Umbilical cord (tissue), 1 donor: ENCODE measurements at regions not wholly inside any gene's neighbourhood (a gene's known extent, or its start where the extent isn't known, plus 50 kb on each side); places are given as distances from the start of the nearest gene placed in this dataset.
"Not testable (repeated sequence)": the region's sequence is repeated elsewhere in the genome, so short reads cannot be mapped to it uniquely, and the experiment has no call there.

ENCODE experiments used
- DNase-seq: peaks from one replicate; pipeline ENCODE4 v3.0.0-alpha.2; 2015; ENCODE audit warnings: low spot score

DNA sequence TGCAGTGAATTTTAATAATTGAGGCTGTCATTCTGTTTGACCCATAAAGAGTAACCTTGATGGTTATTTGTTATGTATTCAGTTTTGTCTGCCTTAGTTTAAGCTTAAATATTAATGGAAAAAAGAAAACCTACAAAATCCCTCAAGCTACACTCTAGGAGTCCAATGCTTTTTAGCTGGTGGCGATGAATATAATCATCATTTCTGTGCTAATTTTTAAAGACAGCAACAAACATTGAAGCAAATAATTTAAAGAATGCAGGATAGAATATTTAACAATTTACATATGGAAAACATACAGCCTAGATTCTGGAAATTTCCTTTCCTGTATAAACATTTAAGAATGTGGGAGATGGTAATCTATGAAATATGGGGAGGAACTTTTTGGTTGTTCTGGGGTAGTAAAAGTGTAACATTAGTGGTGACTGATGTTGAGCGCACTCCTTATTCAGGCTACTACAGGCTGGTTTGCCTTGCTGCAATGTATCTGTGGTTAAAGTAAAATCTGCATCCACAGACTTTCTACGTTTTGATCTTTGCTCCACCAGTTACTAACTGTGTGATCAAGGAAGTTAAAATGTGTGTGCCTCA, 287.9 kb upstream of the DEFB112 start:
- no peak for DNase-seq

DNA sequence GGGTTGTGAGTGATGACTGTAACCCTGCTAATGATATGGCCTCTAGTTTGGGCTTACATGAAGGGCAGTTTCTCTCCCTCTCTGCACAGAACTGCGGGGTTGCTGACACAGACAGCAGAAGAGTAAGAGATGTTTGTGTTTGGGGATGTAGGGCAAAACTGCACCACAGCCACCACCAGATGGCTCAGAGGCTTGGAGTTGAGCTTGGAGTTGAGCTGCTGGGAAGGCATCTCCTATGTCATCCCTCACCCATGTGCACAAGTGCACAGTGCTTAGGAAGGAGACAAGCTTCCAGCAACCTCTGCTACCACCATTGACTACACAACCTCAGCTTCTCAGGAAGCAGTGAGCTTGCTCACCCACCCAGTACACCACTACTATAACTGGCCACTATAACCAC, 303.9 kb upstream of the DEFB112 start:
- no peak for DNase-seq

DNA sequence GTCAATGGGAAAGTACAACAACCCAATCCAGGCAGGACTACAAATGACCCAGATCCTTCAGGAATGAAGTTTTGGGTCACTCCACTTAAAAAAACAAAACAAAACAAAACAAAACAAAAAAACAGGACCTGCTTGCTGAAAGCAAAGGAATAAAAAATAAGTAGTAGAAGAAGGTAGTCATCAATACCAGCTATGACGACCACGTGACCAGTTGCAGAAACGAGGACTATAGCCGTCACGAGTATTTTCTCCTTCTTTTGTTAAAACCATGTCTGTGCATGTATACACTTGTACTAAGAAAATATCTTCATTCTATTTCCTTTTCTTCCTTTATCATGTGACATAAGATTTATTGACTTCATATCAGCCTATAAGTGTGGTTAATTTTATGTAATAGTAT, 308.4 kb upstream of the DEFB112 start:
- no peak for DNase-seq

DNA sequence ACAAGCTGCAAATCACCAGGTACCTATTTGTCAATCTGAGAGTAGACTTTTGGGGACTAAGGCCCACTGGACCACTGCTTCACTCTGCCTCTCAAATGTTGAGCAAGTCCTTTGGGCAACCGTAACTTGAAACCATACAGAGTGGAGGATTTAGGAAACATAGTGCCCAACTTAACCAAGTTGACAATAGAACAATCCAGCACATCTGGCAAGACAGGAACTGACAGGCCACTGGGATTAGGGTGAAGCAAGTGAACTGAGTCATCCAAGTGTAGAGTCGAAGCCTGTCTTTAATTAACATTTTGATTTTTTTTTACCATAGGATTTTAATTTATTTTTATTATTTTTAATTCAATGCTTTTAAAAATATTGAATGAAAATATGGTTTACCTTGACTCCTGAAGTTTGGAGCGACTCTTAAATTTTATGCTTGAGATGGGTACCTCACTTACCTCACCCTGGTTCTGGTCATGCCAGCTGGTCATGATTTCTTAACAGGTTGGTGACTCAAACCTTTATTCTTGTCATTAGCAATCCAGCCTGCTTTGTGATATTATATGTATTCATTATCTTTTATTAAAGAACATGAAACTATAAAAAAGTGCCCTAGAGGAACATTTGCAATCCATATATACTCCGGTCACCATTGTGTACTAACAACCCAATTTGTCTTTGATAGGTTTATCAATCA, 312.1 kb upstream of the DEFB112 start:
- no peak for DNase-seq

DNA sequence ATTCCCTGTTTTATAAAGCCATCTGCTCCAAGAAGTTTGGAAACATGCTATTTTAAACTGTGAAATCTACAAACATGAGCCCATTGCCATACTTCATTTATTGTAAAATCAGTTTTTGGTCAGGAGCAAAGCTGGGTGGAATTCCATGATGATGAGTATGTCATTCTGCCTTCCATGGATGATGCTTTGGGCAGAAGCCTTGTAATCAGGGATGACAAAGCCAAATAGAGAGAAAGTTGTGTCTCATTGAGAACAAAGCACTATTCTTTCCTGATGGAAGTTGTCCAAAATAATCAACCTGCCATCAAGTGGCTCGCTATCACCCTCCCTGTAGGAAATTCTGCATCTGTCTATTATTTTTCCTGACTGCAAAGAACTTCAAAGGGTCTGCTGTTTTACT, 313.0 kb upstream of the DEFB112 start:
- DNase-seq: no peak

DNA sequence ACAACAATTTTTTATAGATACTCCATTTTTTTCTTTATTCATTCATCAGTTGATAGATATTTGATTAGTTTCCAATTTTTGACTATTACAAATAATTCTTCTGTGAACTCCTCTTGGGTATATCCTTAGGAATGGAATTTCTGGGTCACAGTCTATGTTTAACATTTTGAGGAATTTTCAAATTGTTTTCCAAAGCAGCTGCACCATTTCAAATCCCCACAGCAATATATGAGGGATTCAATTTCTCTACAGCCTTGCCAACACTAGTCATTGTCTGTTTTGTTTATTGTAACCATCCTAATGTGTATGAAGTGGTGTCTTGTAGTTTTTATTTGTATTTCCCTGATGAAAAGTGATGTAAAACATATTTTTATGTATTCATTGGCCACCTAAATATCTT, 320.3 kb upstream of the DEFB112 start:
- no peak for DNase-seq

DNA sequence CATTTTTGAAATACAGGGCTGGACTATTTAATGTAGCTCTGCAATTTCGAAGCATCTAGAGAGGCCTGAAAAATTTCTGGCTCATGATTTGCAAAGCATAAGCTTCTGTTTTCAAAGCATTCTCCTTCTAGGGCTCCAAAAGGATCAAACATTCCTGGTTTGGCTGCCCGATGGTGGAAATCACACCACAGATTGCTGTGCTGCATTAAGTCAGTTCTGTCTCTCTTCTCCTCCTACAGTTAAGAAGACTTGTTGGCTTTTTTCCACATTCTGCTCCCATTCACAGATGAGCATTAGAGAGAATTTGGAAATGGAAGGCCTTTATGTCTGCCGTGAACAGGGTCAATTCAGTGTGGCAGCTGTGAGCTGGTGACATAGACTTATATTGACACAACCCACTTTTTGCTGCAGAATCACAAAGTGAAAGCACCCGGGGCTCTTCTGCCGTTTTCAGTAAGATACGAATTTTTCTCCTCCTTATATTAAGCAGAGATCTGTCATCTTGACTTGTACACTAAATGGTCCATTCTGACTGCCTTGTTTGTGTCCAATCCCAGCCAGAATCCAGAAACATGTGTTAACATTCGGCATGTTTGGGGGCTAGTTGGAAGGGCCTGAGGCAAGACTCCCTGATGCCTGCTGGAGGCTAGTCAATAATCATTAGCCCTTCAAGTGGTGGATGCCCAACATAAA, 330.8 kb upstream of the DEFB112 start:
- no peak for DNase-seq

DNA sequence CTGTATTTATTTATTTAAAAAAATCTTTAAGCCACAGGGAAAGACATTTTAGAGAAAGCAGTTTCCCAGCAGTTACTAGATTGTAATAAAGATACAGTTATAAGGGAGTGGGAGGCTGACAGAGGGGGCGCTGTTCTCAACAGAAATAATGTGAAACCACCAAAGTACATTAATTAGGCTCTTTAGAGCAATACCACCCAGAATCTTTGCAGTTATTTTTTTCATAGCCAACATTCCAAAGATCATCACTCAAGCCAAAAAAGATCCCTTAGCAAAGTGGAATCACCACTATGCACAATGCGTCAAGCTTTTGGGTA, 331.3 kb upstream of the DEFB112 start:
- no peak for DNase-seq

DNA sequence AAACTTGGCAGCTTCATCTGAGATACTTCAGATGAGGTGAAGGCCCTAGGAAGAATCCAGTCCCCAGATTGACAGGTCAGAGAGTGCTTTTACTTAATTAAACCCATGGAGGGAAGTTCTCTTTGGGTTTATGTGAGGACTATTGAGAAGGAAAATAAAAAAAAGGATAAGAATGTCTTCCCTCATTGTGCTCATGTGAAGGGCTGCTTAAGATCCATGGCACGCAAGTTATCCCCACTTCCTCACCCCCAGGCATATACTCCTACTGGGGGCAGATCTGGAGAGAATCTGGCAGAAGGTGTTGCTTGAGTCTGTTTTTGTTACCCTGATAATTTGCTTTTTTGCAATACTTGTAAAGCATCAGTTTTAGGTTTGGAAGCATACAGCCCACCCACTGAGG, 322.9 kb upstream of the TFAP2D start:
- no peak for DNase-seq

DNA sequence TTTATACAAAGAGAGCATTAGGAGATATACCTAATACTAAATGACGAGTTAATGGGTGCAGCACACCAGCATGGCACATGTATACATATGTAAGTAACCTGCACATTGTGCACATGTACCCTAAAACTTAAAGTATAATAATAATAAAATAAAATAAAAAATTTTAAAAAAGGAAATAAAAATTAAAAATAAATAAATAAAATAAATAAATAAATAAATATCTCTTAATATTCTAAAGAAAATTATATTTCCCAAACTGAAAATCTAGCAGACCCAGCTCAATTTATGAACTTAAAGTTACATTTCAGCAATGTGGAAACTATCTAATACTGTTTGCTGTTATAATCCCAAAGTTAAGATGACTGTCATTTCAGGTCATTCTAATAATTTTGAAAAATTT, 319.2 kb upstream of the TFAP2D start:
- not testable (repeated sequence) for DNase-seq

DNA sequence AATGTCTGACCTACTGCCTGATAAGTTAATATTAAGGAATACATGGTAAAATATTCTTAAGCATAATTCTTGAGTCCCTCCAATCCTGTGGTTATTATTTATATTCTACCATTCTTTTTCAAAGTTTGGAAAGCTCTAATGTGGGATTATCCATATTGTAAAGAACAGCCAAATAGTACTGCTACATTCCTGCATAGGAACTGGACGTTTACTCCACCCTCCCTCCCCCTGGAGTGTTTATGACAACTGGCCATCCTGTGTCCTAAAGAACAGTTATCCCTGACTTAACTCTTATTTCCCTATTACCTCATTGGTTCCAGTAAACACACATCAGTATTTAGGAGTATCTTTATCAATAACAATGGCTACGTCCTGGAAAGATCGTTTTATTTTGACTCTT, 308.7 kb upstream of the TFAP2D start:
- DNase-seq: no peak

DNA sequence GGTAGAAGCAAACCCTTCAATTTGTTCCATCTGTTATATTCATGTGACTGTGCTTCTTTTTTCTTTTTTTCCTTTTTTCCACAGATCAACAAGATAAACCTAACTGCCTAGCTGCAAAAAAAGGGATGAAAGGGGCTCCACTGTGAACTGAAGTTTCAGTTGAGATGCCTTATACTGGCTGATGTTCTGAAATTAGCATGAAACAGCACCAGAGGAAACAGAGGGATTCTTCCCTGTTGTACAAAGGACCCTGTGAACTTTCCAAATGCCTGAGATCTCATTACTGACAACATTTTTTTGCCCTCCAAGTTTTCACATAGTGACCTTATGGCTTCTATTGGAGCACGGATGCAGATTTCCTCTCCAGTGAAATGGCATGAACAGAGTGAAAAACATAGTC, 302.7 kb upstream of the TFAP2D start:
- DNase-seq: no peak

DNA sequence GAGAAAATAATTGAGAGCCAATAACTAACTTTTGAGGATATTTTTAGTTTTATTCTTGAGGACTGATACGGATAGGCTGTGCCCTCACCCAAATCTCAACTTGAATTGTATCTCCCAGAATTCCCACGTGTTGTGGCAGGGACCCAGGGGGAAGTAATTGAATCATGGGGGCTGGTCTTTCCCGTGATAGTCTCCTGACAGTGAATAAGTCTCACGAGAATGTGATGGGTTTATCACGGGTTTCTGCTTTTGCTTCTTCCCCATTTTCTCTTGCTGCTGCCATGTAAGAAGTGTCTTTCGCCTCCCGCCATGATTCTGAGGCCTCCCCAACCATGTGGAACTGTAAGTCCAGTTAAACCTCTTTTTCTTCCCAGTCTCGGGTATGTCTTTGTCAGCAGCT, 292.3 kb upstream of the TFAP2D start:
- not testable (repeated sequence) for DNase-seq

DNA sequence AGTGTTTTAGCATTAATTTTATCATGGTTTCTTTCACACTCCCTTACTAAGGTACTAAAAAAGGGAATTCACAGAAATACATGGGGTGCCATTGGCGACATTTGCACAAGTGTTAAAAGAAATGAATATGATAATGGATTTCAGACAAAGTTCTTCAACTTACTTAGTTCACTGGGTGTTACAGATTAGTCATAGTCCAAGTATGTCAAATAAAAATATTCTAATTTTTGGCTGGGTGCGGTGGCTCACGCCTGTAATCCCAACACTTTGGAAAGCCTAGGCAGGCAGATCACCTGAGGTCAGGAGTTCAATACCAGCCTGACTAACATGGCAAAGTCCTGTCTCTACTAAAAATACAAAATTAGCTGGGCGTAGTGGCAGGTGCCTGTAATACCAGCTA, 286.1 kb upstream of the TFAP2D start:
- DNase-seq: no peak

DNA sequence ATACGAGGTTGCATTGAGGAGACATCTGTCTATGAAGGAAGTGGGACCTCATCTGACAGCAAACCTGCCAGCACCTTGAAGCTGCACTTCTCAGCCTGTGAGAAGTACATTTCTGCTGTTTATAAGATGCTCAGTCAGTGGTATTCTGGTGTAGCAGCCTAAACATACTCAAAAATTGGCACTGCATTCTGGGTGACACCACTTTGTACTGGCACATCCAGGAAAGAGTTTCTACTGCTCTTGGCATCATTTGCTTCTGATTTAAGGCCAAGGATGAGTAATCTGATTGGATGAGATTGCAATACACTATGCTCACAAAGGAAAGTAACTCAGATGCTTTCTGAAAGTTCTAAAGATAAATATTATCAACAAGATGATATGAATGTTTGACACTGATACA, 275.4 kb upstream of the TFAP2D start:
- DNase-seq: no peak

DNA sequence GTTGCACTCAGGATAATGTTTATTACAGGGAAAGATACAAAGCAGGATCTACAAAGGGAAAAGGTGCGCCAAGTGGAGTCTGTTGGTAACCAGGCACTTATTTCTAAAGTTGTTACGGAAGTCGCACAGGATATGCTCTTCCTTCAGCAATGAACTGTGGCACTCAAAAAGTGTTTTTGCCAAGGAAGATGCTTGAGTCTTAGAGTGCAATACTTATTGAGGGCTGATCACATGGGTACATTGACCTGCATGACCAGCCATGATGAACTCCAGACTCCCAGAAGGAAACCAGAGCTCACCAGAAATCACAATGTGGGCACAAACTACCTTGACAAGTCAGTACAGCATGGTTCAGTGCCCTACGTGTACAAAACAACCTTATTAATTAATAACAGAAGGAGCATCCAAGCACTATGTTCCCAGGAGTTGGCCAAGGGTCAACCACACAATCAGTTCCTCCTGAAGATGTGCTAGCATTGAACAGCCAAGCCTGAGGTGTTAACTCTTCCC, 270.7 kb upstream of the TFAP2D start:
- DNase-seq: no peak

DNA sequence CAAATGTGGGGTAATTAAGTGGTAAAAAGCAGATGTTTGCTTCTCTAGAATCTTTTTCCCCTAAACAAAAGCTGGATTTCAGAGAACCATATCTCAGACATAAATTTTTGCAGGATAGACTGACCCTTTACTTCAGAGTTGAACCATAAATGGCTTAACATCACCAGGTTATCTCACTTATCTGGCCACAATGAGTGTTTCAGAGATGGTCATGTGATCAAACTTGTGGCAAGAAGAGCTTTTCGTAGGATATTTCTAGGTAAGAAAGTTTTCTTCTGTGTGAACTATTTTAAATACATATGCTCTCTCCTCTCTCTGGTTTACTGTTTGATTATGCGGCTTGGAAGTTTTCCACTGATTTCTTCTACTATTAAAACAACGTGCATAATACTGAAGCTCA, 270.2 kb upstream of the TFAP2D start:
- DNase-seq: no peak

DNA sequence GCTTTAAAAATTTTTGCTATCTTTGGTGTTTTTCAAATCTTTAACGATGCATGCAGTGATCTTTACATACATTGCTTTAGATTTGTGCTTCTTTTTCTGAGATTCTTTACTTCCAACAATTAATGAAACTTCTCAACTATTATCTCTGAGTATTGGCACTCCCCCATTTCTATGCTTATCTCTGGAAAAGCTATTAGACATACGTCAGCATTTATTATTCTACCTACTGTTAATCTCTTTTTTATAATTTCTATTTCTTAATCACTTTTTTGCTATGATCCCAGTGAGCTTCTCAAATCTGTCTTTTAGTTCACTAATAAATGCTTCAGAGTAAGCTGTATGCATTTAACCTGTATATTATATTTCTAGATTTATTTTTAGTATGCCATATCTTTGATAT, 264.2 kb upstream of the TFAP2D start:
- no peak for DNase-seq

DNA sequence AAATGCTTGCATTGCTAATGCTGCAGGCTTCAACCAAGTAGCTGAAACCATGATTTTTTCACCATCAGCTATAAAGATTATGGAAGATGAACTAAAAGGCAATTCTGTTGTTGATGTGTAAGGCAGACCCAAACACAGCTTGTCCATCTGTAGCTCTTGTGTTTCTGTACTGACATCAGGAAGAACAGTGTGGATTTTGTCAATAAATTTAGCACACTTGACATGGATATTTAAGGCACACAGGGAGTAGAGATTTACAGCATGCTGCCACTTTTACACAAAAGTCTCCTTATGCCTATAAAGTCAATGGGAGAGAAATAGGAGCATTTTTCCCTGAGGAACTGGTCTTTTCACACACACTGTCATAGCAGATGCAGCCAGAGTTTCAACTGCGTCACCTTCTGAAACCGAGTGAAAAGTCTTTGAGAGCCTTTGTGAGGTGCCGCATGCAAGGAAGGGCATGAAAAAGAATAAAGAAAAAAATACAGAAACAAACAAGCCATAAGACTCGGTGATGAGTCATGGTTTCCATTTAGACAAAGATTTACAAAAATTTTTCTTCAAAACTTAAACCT, 261.4 kb upstream of the TFAP2D start:
- no peak for DNase-seq

DNA sequence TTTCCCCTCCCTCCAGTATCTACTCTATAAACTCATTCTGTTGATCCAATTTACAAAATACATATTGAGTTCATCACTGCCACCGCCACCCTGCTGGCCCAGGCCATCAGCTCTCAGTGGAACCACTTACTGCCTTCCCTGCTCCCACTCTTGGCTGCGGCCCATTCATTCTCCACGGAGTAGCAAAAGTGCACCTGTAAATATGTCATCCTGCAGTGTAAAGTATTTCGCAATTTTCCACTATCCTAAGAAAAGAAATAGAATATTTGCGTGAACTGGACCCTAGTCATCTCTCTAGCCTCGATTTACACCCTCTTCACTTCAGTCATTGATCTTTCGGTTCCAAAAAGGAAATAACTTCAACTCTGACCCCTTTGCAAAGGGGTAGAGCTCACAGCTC, 258.3 kb upstream of the TFAP2D start:
- DNase-seq: no peak

DNA sequence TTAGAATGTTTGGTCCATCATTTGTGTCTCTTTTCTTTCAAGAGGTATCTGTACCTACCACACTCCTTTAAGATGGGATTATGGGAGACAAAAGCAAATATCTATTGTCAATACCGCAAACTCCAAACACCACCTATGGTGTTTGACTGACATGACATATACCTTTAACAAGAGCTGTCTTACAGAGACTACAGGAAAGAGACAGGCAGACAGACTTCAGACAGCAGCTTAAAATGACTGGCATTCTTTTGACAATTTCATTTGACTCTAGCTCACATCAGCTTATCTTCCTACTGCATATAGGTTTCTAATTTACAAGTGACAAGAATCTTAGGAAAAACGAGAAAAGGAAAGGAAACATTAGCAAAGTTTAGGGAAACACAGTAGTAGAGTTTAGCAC, 256.0 kb upstream of the TFAP2D start:
- DNase-seq: no peak

DNA sequence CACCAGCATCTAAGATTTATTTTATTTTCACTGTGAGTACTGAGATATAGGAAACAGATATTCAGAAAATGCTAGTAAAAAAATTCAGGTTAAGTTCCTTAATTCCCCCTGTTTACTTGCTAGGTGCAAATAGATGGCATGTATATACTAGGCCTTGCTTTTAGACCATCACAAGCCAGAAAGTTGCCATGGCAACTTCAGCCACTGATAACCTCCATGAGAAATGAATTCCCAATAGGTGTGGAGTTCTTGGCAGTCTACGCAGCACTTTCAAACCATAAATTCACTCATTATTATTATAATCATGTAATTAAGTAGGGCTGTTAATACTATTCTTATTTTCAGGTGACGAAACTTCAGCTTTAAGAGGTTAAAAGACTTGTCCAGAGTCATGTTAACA, 251.6 kb upstream of the TFAP2D start:
- DNase-seq: no peak

DNA sequence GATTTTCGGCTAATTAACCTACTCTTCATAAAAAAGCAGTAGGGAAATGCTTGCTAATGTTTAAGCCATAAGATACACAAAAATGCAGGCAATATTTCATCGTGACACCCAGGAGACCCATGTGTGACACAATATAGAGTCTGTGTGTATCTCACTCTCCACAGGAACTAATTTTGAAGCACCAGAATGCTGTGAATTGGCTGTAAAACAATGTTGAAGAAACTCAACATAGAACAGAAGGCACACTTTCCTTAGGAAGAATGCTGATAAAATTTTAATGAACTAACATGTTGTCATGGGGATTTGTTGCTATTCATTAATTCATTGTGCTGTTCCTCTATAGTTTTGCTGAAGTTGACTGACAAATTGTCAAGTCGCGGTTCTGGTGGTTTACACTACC, 249.4 kb upstream of the TFAP2D start:
- DNase-seq: no peak
